GM21515 (cell line): ENCODE measurements at regions not wholly inside any gene's neighbourhood (a gene's known extent, or its start where the extent isn't known, plus 50 kb on each side); places are given as distances from the start of the nearest gene placed in this dataset.
"Not testable (repeated sequence)": the region's sequence is repeated elsewhere in the genome, so short reads cannot be mapped to it uniquely, and the experiment has no call there.

ENCODE experiments used
- ATAC-seq: cut with Tn5 transposase; IDR thresholded peaks from one replicate; pipeline ENCODE4 v1.9.1; 2021; ENCODE audit not compliant: unreplicated experiment

GRCh38 chr5:89869346-89869745 is 540.2 kb downstream of the CETN3 start:
- ATAC-seq, result no peak

GRCh38 chr5:89866410-89866809 is 543.1 kb downstream of the CETN3 start:
- ATAC-seq, result no peak

GRCh38 chr5:89864941-89865340 is 544.6 kb downstream of the CETN3 start:
- no peak for ATAC-seq

DNA sequence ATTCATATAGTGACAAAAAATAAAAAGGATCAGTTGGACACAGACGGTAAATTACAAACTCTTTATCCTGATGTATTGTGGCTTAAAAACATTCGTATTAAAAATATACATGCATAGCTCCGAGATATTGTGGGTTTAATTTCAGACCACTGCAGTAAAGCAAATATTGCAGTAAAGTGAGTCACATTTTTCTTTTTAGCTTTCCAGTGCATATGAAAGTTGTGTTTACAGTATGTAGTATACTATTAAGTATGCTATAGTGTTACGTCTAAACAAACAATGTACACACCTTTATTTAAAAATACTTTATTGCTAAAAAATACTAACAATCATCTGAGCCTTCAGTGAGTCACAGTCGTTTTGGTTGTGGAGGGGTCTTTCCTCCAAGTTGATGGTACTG is 551.8 kb downstream of the CETN3 start:
- no peak for ATAC-seq

DNA sequence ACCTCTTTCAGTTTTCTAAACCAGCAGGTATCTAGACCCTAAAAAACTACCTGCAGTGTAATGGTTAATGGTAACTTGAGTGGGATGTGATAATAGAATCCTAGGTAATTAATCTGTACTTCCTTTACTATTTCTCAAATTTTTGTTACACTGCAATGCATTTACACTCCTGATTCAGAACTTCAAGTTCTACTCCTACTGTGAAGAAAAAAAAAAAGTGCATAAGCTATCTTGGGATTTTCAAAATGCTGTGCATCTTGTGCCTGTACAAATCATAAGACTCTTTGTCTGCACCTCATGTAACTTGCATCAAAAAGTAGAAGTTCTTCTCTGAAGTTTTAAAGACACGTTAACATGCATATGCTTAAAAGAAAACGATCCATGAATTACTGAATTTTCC is 554.1 kb downstream of the CETN3 start:
- no peak for ATAC-seq

GRCh38 chr5:89851911-89852310 is 557.6 kb downstream of the CETN3 start:
- no peak for ATAC-seq

GRCh38 chr5:89850513-89850865 is 559.1 kb downstream of the CETN3 start:
- peak; percentile 57 for ATAC-seq

DNA sequence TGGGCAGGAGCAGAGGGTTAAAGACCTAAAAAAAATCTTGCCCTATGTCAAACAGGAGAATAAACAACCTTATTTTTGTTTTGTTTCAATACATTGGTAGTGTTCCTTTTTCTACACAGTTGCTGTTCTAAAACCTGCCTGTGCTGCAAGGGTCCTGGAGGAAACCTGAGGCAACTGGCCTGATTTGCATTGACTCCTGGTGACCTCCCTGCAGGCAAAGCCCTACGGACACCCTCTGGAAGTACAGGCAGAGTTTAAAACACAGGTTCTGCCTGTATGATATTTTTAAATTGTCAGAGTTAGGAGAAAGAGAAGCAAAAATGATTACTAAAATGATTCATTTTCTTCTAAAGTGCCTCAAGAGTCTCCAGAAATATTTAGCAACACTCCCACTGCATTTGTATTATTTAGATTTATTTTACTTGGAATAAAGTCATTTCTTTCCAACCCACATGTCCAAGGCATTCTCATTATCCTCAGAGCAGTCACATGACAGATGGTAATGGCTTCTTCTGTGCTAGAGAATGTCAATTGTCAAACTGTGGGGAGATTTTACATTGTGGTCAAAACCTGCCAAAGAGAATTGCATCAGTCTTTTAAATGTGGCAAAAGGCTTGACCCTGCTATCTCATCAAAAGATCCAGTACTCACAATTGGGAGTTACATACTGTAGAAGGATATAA is 559.6 kb downstream of the CETN3 start:
- peak; percentile 42 for ATAC-seq

GRCh38 chr5:89847743-89848142 is 561.8 kb downstream of the CETN3 start:
- no peak for ATAC-seq

DNA sequence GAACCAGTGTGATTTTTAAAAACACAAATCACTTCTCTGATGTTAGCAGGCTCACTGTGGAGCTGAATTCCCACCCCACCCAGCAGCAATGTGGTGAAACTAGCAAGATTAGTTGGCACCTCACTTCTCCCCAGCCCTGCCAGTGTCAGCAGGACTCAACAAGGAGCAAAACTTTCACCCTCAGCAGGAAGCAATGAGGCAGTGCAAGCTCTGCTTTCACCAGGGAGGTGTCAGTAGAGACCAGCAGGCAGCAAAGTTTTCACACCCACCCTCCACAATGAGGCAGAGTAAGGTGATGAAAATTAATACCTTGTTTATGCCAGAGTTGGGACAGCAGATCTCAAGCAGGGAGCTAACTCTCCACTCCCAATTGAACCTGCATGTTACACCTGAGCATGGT is 565.0 kb downstream of the CETN3 start:
- no peak for ATAC-seq

DNA sequence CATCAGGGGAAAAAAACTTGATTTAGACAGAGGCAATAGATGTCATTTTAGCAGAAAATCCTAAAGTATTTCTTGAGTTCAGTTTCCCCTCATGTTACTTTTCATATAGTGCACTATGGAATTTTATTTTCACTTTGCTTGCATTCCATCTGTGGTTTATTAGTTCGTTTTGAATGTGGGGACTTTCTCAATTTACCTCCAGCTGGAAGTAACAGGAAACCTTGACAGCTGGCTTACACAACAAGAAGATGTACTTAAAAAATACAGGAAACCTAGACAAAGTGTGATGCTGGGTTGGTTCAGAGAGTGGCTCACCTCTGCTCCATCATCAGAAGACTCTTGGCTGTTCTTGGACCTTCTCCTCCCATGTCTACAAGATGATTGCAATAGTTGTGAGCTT is 567.0 kb downstream of the CETN3 start:
- no peak for ATAC-seq

DNA sequence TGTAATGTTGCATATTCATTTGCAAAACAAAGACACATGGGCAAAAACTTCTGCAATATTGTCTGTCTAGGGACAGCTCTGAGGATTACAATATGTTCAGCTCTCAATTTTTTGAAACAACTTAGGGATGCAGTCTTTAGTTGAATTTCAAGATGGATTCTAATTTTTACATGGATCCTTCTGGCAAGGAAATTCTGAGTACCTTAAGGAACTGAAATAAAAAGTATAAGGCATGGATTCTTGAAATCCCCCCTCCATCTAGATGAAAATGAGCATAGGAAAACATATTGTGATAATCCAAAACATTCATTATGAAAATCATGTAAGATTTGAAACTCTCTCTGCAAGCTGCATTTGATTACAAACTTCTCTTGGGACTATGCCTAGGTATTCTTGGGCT is 568.6 kb downstream of the CETN3 start:
- ATAC-seq, result no peak

GRCh38 chr5:89830691-89831090 is 578.9 kb downstream of the CETN3 start:
- no peak for ATAC-seq

DNA sequence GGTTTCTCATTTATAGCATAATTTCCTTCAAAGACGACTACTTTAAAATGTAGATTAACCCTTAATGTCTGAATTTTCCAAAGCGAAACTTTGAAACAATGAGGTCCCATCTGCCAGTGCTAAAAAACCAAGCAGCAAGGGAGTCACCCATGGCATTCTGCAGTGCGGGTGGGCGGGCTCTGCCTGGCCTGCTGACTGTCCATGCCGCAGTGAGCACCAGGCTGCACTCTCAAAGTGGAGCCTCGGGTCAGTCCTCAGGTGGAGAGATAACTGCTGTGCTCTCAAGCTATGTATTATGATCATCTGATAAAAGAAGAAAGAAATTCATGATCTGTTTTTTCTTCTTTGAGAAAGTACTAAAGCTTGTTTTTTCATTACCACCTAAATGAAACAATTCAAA is 581.6 kb downstream of the CETN3 start:
- no peak for ATAC-seq

GRCh38 chr5:89827359-89827758 is 582.2 kb downstream of the CETN3 start:
- no peak for ATAC-seq

GRCh38 chr5:89826938-89827337 is 582.6 kb downstream of the CETN3 start:
- ATAC-seq, result no peak

DNA sequence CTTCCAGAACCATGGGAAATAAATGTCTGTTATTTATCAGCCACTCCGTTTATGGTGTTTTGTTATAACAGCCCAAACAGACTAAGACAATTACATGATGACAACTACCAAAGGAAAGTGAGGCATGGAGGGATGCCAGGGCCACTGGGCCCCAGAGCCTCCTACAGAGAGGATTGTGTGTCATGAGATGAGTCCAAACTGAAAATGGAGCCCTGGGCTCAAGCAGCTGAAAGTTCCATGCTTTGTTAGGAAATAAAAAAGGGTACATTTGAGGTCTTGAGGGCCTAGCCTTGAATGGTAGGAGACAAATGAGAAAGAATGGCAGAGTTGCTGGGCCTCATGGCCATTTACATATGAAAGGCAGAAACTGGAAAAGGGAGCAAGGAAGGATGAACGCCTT is 586.5 kb downstream of the CETN3 start:
- ATAC-seq, result no peak

DNA sequence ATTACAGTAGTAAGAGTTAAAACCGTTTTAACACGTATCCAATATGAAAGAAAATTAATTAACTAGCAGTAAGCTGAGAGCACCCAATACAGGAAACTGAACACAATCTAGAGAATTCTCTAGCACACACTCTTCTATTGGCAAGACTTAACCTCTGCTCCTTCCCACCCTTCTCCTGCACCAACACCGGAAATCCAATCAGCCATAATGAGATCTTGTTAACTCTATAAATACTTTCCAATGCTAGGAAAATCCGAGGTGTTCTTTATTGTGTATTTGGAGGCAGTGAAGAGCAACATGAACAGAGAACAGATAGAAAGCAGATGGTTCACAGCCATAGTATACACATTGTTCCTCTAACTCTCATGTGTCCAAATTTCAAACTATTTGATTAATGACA is 591.7 kb downstream of the CETN3 start:
- no peak for ATAC-seq

DNA sequence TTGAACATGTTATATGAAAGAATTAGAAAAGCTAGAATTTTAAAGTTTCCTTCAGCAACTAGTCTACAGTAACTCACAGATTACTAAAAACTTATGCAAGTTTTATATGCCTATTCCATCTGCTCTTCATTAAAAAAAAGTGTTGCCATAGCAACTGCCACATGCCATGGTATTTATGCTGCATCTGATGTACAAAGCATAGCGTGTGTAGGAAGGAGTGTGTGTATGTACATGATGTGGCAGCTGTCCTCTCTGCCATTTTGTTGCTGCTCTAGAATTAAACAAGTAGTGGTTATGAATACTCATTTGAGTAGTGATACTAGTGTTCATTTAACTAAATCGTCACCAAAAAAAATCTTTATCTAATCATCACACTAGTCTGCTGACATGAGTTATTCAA is 593.5 kb downstream of the CETN3 start:
- no peak for ATAC-seq

DNA sequence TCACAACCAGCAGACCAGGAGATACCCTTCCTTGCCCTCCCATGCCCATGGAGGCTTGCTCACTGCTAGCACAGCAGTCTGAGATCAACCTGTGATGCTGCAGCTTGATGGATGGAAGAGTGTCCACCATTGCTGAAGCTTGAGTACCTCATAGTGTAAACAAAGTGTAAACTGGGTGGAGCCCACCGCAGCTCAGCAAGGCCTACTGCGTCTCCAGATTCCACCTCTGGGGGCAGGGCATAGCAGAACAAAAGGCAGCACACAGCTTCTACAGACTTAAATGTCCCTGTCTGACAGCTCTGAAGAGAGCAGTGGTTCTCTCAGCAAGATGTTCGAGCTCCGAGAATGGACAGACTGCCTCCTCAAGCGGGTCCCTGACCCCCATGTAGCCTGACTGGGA is 608.8 kb downstream of the CETN3 start:
- ATAC-seq, result not testable (repeated sequence)

DNA sequence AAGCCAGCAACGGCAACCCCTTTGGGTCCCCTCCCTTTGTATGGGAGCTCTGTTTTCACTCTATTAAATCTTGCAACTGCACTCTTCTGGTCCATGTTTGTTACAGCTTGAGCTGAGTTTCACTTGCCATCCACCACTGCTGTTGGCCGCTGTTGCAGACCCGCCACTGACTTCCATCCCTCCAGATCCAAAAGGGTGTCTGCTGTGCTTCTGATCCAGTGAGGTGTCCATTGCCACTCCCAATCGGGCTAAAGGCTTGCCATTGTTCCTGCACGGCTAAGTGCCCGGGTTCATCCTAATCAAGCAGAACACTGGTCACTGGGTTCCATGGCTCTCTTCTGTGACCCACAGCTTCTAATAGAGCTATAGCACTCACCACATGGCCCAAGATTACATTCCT is 615.1 kb downstream of the CETN3 start:
- not testable (repeated sequence) for ATAC-seq

DNA sequence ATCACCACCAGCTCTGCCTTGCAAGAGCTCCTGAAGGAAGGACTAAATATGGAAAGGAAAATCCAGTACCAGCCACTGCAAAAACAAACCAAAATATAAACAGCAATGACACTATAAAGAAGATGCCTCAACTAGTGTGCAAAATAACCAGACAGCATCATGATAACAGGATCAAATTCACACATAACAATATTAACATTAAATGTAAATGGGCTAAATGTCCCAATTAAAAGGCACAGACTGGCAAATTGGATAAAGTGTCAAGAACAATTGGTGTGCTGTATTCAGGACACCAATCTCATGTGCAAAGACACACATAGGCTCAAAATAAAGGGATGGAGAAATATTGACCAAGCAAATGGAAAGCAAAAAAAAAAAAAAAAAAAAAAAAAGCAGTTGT is 629.8 kb downstream of the CETN3 start:
- not testable (repeated sequence) for ATAC-seq

- no peak for ATAC-seq
Observed at GRCh38 chr5:89777758-89778157, 631.8 kb downstream of the CETN3 start.

DNA sequence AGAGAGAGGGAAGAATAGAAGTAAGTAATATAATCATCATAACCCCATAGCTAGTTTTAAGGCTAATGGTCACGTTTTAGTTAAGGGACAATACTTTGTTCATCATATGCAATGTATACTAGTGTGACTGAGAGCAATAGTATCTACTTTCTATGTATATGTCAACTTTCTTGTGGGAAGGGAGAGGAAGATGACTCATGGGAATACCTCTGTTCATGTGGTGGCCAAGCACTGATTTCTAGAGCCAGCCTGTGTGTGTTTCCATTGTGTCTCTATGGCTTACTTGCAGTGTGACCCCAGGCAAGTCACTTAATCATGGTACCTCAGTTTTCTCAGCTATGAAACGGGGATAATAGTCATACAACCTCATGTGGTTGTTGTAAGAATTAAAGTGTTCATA is 639.6 kb downstream of the CETN3 start:
- no peak for ATAC-seq
